Activated CD8-positive, alpha-beta memory T cell treated with anti-CD3 and anti-CD28 coated beads for 36 hours (primary cell): ENCODE measurements at regions not wholly inside any gene's neighbourhood (a gene's known extent, or its start where the extent isn't known, plus 50 kb on each side); places are given as distances from the start of the nearest gene placed in this dataset.

Source experiments
- CTCF ChIA-PET: fragments of 350-600 bp; sonication (Branson Sonifier 250); formaldehyde crosslinking; loops from one replicate; lab custom pipeline; 2021; ENCODE audit warnings: antibody characterized with exemption; lab: Charles Lee
- POLR2A ChIA-PET: fragments of 350-600 bp; sonication (Branson Sonifier 250); formaldehyde crosslinking; loops from one replicate; lab custom pipeline; 2021; ENCODE audit warnings: antibody characterized with exemption; lab: Charles Lee

DNA sequence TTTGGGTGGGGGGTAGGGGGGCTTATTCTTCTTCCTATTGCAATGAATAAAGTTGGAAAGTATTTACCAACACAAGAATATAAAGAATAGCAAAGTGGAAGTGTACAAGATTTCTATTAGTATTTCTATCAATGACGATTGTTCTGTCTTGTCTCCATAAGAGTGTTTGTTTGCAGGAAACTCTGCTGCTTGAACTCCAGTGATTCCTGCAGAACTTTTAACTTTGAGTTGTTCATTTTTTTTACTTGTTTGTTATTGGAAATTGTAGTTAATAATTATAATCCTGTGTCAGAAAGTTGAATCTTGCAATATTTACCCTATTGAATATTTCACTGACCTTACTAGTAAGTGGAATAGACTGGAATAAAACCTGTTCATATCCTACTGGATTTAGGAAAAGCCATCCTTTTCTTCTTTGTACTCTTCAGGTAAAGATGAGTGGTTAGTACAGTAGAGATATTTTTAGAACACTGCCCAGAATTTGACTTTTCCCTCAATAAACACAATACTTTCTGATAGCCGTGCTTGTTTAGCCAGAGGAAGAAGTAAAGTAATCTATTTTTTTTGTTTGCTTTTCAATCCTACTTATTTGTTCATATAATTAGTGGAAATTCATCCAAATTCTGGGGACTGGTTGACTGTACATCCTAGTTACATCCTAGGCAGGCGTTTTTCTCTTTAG, 340.4 kb downstream of the TENT4A start:
- CTCF ChIA-PET, result no interaction called here

DNA sequence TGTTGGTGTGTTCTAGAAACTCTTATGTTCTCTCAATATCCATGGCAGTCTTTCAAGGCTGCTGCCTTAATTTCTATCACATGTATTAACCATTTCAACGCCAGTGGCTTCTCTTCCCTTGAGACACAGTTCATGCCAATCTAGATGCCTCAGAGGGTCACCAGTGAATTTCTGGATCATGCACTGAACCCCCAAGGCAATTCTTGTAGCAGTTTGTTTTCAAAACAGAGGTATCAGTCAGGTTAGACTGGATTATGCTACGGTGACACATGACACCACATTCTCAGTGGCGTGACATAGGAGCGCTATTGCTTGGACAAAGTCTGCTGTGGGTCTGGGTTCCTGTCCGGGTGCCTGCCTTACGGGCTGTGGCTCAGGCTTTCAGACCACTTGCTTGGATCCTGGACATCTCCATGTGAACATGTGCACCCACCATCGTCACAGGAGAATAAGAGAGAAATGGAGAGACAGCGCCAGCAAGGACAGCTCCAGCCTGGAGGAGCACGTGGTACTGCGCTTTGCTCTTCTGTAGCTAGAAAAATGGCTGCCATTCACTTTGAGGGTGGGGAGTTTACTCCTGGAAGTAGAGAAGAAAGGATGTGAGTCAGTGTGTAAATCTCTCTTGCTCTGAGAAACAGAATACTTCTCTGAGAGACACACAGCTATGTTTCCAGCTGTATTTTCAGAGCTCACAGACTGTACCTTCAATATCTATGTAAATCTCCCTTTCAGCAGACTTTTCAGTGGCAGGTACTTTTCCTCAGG, 329.3 kb upstream of the ADCY2 start:
- CTCF ChIA-PET, result no interaction called here
- POLR2A ChIA-PET, result no interaction called here

More for the DNA sequence above, 340.4 kb downstream of the TENT4A start:
- POLR2A ChIA-PET, result no interaction called here

DNA sequence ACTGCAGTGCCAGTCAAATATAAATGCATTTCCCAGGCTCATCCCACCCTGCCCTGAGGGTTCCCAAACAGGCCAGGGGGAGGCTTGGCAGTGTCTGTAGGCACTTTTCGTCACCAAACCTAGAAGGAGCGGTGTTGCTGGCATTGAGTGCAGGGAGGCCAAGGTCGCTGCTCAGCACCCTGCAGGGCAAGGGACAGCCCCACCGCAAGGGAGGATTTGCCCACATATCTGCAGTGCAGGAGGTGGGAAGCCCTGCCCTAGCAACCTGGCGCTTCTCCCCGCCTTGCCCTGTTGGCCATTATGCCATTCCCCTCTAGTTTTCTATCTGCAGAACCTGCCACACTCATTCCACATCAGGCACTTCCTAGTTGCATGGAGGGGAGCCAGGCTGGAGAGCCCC, 327.8 kb upstream of the ADCY2 start:
- ChIA-PET POLR2A (no interaction called here), CTCF (no interaction called here)

DNA sequence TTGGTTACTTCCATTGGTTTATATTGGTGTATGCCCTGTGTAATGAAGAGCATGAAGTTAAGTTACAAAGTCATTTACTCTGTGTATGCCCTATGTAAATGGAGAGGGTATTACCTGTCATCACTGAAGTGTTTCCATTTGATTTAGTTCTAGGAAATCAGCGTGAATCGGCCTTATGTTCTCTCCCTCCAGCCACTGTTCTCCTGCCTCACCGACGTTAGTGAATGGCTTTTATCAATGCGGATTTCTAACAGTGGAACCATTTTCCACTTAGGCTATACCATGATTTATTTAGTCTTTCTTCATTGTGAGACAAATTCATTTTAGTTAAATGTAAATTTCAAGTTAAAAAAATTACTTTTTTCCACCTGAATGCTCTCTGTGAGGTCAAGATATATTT, 327.0 kb upstream of the ADCY2 start:
- CTCF ChIA-PET, result no interaction called here
- POLR2A ChIA-PET, result no interaction called here

DNA sequence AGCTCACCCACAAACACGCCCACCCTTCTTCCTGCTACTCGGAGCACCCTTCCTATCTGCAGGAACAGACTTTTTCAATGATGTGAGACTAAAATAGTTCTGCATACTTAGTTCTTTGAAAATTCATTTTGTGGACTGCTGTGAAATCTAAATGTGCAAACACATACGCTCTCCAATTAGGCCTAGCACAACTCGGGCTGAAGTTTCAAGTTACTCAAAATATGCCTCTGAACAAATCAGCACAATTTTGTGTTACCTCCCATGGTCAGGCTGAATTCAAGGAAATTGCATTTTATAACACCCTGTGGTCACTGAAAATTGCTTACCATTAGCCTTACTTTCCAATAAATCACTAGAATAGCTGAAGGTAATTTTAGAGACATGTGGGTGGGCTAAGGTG, 323.8 kb upstream of the ADCY2 start:
- POLR2A ChIA-PET, result no interaction called here

DNA sequence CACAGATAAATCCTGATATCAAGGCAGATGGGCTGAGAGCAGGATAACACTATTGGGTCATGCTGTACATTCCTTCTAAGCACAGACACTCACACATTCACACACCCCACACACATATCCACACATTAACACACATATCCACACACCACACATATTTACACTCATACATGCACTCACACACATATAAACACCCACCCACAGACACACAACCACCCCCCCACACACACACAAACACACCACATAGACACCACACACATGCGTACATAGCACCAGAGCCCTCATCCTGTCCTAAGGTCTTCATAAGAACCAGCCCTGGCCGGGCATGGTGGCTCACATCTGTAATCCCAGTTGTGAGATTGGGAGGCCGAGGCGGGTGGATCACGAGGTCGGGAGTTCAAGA, 322.3 kb upstream of the ADCY2 start:
- ChIA-PET CTCF (no interaction called here), POLR2A (no interaction called here)

More for the DNA sequence above, 323.8 kb upstream of the ADCY2 start:
- CTCF ChIA-PET, result no interaction called here

DNA sequence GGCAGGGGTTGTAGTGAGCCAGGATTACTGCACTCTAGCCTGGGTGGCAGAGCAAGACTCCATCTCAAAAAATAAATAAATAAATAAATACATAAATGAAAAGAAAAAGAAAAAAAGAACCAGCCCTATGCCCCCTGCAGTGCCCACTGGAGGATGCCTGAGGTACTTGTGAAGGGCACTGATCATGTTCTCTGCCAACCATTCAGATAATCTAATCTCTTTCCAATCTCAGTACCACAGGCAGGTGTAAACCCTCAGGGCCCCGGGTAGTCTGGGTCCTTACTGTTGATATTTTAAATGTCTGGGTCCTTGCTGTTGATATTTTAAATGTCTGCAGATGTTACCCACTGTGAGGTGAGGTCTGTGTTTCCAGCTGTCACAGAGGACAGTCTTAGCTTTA, 321.8 kb upstream of the ADCY2 start:
- CTCF ChIA-PET, result no interaction called here
- POLR2A ChIA-PET, result no interaction called here

DNA sequence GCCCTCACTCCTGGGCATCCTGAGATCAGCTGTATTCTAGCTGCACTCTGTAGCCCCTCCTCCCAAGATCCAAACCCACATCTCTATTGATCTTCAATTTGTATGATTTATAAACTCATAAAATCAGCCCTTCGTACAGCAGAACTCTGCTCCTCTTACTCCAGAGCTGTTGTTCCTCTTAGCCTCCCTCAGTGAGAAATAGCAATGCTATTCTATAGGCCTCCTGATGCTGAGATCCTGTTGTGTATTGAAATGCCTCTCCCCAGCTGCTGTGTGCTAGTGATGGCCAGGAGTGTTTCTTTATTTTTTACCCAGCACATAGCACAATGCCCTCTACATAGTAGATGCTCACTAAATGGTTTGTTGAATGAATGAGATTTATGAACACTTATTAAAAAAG, 320.5 kb upstream of the ADCY2 start:
- POLR2A ChIA-PET, result no interaction called here
- CTCF ChIA-PET, result no interaction called here

DNA sequence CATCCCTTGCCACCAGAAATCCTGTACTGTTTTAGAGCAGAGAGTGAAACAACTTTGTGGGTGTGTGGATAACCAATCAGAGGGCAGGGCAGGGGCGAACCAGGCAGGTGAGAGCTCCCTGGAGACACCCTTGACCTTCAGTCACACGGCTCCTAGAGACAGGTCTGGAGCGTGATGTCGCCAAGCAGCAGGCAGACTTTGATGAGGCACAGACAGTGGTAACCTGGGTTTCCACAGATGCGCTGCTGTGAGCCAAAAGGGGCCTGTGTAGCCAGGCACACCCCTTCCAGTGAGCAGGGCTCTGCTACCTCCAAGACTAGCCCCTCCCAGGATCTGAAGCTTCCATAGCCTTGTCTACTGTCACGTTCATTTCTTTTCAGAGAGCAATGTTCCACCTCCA, 317.8 kb upstream of the ADCY2 start:
- POLR2A ChIA-PET, result no interaction called here
- CTCF ChIA-PET, result no interaction called here

DNA sequence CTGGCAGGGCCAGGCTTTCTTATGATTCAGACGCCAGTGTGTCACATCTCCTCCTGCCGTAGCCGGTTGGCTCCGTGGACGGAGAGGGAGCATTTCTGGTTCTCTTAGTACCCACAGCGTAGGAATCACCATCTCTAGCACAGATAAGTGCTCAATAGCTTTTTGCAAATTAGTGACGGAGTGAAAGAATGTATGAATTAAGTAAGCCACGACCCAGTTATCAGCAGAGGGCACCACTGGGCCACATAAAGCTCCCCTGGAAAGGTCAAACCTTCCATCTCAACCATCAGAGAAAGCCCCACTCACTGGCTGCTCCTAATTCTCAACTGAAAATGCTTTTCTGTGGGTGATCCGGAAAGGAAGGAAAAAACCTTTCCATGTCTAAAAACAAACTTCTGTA, 317.0 kb upstream of the ADCY2 start:
- ChIA-PET CTCF (no interaction called here), POLR2A (no interaction called here)

DNA sequence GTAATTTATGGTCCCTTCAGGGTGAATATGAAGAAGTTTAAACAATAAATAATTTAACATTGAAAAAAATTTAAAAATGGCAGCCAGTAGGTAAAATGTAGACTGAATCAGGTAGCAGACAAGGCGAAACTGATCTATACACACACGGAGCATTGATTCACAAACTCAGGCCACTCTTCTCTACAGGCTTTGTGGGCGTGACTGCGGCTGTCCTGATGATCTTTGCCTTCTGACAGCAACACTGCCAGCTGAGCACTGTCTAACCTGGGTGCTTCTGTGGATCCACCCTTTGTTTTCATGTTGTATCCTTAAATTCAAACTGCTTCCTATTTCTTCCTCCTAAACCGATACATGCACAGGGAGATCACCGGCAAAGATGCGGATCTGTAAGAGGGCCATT, 315.4 kb upstream of the ADCY2 start:
- CTCF ChIA-PET, result no interaction called here
- POLR2A ChIA-PET, result no interaction called here

DNA sequence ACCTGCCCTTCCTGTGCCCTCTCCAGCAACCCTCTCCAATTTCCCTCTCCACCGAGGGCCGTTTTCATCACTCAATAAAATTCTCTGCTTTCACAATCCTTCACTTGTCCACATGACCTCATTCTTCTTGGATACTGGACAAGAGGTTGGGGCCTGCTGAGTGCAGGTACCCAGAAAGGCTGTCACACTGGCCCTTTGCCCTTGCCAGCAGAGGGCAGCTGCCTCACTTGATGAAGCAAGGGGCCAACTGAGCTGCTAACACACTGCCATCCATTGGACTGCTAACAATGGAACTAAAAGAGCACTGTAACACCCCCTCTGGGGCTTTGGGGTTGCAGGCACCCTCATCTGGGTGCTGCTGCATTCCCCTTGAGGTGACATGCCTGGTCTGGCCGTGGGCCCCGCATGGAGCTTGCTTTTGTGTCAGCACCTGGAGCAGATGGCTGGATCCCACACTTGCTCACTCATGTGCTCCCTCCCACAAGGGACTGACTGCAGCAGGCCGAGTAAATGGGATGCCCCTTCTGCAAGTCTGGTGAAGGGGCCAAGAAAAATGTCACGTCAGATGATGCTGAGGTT, 308.1 kb upstream of the ADCY2 start:
- ChIA-PET CTCF (no interaction called here), POLR2A (no interaction called here)

DNA sequence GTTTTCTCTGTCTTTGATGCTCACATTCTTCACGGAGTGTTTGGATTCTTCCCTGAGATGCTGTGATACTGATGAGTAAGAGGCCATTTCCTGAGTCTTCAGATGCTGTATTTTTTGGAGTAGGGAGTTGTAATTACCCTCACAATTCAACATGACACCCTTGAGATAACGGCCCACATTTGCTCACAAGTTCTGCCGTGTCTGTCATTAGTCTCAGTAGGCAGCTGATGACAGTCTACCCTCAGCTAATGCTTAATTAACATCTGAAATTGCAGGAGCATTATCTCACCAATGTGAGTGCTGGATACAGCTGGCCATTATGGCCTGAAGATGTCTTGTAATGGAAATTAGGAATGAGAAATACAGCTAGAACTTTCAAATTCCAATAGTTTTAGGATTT, 307.1 kb upstream of the ADCY2 start:
- ChIA-PET POLR2A (no interaction called here), CTCF (no interaction called here)

DNA sequence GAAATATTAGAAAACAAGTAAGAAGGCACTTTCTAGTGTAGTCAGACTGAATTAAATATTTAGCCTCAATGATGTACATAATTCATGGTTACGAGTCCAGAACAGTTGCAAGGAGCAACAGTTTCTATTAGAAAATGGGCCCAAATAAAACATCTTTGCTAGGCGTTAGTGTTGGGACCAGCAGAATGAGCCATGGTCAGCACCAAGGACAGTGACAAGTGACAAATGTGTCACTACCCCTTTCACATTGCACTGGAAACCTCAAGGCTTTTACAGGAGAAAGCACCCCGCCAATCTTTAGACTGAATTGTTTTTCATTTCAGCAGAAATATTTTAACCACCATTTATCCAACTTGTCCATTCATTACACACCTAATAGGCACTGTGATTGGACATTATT, 301.3 kb upstream of the ADCY2 start:
- ChIA-PET CTCF (no interaction called here), POLR2A (no interaction called here)

DNA sequence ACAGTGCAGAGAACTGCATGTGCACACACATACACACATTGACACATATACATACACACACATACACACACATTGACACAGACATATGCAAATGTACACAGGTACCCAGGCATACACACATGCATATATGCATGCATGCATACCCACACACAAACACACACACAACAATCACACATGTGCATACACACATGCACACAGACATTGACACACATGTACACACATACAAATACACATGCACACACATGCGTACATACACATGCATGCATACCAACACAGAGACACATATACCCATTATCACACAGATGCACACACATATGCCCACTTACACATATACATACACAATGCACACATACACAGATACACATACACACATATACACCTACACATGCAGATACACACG, 299.6 kb upstream of the ADCY2 start:
- ChIA-PET CTCF (no interaction called here), POLR2A (no interaction called here)

DNA sequence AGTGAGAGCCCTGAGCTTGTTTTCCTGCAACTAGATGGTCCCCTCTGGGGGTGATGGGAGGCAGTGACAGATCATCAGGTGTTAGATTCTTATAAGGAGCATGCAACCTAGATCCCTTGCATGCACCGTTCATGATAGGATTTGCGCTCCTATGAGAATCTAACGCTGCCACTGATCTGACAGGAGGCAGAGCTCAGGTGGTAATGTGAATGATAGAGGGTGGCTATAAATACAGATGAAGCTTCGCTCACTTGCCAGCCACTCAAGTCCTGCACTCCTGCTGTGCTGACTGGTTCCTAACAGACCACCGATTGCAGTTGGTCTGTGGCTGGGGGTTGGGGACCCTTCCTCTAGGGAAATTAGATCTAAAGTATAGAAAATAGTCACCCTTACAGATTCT, 290.6 kb upstream of the ADCY2 start:
- CTCF ChIA-PET, result no interaction called here
- POLR2A ChIA-PET, result no interaction called here

DNA sequence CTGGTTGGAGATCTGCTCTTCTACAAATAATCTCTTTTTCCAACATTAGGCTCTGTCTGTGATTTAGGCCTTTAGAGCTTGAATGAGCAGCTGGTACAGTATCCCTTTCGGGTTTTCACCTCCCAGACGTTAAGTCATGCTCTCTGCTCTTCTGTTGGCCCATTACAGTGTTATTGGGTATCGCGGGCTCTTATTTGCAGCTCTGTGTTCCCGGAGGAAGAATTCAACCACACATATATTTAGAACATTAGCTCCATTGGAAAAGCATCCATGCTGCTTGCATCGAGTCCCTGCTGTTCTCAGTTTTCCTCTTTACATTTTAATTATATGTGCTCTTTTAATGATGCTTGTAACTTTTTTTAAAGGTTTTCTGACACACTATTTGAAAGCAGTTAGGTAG, 278.0 kb upstream of the ADCY2 start:
- POLR2A ChIA-PET, result no interaction called here
- CTCF ChIA-PET, result no interaction called here

DNA sequence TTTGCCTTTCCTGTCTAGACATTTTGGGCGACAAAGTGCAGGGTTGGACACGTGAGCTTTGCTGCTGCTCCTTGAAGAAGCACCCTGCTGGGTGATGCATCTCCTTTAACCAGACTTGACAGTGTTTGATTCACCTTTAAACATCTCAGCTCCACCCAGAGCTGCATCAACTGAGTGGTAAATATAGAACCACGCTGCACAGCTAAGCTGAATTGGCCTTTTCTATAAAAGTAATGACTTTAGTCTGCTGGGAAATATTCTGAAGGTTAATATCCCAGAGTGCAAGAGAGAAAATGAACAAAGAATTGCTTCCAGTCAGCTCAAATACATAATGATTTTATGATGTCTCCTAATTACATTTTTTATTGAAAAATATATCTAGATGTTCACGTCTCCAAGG, 264.3 kb upstream of the ADCY2 start:
- POLR2A ChIA-PET, result no interaction called here
- CTCF ChIA-PET, result no interaction called here

DNA sequence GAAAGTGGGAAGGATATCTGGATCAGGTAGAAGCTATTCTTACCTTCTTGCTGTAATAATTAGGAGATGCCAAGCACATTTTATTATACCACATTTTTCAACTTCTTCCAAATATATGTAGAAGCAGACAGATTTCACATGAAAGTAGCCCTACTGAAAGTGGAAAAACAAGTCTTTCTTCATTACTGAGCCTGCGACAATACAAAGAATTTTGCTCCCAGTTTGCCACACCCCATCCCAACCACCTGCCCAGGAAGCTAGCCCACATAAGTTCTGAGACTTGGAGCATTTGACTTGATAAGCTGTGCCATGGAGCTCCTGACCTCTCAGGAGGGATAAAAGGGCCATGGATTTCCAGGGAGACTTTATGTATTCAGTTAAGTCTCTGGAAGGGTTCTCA, 249.1 kb upstream of the ADCY2 start:
- ChIA-PET CTCF (no interaction called here), POLR2A (no interaction called here)

DNA sequence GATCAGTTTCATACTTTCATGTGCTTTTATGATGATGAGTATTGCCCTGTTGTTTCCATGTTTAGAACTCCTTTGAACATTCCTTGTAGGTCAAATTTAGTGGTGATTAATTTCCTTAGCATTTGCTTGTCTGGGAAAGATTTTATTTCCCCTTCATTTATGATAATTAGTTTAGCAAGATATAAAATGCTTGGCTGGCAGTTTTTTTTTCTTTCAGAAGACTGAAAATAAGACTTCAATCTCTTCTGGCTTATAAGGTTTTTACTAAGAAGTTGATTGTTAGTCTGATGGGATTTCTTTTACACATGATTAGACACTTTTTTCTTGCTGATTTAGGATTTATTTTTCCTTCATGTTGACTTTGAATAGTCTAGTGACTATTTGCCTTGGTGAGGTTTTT, 238.9 kb upstream of the ADCY2 start:
- ChIA-PET POLR2A (no interaction called here), CTCF (no interaction called here)

DNA sequence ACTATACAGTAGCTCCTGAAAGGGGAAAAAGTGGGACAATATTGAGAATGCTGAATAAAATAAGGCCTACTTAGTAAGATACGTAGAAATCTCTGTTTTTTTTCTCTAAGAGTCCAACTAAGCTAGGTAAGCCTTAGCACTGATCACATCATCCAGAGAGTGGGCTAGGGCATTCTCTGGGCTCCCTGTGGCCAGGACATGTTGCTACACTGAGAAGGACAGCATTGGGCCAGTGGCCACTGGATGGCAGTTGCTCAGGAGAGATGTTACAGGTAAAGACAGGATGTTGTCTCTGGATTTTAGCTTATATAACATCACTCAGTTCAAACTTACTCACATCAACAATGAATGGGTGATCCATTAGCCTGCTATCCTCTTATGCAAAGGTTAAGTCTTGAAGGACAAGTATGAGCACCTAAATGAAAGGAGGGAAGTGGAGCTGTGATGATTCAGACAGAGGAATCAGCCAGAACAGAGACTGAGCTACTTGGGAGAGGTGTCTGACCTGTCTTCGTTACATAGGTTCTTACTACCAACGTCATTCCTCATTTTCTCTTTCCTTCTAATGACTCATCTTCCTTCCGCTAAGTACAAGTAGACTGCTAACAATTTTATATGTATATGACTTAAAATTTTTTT, 226.6 kb upstream of the ADCY2 start:
- CTCF ChIA-PET, result no interaction called here
- POLR2A ChIA-PET, result no interaction called here
